A204.1 (cell line): ENCODE measurements at regions not wholly inside any gene's neighbourhood (a gene's known extent, or its start where the extent isn't known, plus 50 kb on each side); places are given as distances from the start of the nearest gene placed in this dataset.
A peak's percentile ranks its signal among the peaks of the same experiment; 100 is the strongest.

ENCODE experiments used
- FAIRE-seq: peaks from 2 replicates; lab custom pipeline; 2012; peaks lifted over from hg19 to GRCh38; lab: Jason Lieb, UNC

DNA sequence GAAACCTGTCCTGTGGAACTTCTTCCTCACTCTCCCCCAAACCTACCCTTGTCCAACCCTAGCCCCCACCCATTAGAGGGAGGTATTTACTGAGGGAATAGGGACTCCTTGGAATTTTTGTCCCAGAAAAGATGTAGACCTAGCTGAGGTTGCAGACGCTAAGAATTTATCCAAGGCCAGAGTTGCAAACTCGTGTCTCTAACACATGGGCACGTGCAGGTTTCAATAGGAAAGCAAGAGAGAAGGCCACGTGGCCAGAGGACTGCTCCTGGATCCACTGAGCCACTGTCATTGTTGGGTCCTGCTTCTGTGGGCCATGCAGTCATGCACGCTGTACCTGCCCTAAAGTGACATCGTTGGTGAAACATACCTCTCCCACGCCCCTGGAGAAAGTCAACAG, 243.4 kb upstream of the KCNG1 start:
- no peak for FAIRE-seq

DNA sequence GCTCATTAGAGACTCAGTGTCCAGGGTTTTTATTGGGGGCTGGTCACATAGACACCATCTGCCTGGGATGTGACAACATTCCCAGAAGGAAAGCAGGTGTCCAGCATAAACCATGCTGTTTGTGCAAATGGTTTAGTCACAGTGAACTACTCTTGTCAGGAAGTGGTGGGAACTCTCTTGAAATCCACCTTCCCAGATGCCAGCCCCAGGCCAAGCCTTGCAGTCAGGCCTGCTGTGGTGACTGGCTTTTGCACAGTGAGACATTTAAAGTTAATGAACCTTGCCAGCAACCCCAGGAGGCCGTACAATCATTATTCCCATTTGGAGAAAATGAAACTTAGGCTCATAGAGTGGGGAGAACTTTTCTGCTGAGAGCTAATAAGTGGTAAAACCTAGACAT, 242.5 kb upstream of the KCNG1 start:
- no peak for FAIRE-seq

DNA sequence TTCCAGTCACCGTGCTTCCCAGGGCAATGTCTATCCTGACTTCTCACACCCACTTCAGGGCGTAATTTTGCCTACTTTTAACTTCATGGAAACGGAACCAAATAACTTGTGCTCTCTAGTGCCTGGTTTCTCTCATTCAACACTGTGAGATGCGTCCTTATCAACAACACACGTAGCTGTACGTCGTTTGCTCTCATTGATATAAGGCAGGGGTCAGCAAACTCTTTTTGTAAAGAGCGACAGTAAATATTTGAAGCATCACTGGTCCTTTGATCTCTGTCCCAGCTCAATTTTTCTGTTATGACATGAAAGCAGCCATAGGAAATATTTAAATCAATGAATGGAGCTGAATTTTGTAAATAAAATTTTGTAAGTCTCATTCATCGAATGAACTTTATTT, 239.3 kb upstream of the KCNG1 start:
- no peak for FAIRE-seq

DNA sequence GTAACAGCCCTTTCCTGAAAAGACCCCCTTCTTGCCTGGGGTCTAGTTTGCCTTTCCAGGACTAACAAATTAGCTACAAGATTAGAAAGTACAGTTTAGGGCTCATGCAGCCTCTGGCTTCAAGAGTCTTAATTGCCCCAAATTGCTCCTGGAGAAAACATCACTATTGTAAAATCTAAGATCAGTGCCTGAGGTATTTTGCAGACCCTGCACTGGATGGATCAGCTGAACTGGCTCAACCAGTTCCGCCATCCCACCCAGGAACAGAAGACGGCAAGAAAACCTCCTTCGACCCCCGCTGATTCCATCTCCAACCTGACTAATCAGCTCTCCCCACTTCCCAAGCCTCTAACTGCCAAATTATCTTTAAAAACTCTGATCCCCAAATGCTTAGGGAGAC, 236.5 kb upstream of the KCNG1 start:
- FAIRE-seq, result no peak

DNA sequence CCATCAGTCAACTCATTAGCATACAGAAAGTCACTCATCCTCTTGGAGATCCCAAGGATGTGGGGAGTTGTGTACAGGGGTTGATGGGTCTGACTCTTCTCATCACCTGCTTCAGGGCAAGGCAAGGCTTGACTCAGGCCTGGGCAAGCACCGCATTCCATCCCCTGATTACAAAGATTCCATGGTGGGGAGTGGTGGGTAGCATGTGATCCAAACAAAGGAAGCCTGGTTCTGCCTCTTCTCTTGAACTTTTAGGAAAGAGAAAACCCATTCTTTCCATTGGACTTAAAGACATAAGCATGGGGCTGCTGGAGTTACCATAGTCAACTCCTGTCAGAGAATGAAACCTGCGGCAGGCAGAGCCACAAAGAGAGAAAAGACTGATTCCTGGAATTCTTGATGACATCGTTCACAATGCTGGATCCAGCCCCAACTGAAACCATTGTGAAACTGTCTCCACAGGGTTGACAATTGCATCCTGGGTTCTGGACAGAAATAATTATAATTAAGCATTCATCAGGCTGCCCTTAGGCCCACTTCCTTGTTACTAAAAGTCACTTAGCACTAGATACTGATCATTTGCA, 235.8 kb upstream of the KCNG1 start:
- no peak for FAIRE-seq

DNA sequence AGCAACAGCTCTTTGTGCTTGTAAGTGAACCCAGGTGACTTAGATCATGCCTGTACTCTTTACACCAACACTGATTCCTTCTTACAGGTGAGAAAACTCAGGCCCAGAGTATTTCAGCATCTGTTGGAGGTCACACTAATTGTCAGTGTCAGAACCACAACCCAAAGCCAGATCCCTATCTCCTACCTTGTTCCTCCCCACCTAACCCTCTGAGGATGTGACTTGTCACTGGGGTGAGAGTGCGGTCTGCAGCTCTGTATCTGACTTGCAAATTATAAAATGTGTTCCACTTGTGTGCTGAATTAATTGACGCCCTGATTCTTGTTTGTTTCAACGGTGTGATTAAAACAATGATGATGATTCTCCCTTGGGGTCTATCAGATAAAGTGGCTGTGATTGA, 232.5 kb upstream of the KCNG1 start:
- FAIRE-seq, result no peak

DNA sequence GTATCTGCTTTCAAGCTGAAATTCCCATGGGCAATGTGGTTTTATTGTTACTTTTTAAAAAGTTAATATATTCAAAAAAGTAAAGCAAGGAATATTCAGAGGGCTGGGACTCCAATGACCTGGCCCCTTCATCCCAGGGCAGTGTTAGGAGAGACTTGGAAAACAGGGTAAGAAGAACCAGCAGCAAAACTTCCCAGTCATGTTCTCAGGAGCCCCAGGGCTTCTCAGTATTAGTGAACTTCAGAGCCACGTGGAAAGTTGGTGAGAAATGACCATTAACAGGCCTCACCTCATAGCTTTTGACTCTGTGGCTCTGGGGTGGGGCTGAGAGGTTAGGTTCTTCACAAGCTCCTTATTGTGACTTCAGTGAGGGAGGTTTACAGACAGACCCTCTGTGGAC, 230.4 kb upstream of the KCNG1 start:
- no peak for FAIRE-seq

DNA sequence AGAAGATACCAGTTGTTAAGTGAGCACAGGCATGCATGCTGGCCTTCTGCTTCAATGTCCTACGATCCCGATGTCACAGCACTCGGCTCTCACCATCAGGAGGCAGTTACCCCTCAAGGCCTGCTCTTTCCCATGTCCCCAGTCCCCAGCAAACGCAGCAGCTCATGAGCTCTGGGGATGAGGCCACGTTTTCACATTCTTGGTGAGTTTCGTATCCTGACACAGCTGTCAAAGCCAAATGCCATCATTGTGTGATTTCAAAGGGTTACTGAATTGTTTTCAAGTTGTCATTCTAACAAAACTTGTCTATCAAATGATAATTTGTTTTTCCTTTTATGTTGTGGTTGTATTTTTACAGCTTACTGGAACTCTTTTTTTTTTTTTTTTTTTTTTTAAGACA, 226.9 kb upstream of the KCNG1 start:
- FAIRE-seq, result no peak

DNA sequence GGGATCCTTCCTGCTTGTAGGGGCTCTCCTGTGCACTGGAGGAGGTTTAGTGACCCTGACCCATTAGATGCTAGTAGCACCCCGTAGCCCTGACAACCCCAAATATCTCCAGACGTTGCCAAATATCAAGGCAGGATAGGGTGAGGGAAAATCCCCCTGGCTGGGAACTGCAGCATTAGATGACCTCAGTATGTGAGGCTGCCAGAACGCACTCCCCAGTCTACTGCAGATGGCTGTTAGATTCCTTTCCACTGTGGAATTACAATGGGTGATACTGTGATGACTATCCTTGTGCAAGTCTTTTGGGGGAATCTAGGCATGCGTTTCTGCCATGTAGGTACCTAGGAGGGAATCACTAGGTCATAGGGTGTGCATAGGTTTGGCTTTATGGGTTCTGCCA, 226.3 kb upstream of the KCNG1 start:
- no peak for FAIRE-seq

DNA sequence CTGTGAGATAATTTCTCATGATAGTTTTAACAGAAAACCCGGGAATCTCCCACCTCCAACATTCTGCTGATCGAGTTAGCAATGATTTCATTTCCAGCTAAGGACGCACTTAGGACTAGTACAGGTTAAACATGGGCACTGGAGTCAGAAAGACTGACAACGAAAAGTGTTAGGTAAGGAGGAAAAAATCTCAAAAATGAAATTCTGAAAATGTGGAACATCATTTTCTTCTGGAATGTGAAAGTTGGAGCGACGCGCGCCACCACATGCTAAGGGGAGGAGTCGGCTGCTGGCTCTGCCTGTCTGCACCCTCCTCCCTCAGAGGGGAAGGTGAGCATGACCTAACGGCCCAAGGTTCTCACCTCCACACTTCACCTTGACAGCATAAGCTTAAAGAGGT, 221.6 kb upstream of the KCNG1 start:
- no peak for FAIRE-seq

DNA sequence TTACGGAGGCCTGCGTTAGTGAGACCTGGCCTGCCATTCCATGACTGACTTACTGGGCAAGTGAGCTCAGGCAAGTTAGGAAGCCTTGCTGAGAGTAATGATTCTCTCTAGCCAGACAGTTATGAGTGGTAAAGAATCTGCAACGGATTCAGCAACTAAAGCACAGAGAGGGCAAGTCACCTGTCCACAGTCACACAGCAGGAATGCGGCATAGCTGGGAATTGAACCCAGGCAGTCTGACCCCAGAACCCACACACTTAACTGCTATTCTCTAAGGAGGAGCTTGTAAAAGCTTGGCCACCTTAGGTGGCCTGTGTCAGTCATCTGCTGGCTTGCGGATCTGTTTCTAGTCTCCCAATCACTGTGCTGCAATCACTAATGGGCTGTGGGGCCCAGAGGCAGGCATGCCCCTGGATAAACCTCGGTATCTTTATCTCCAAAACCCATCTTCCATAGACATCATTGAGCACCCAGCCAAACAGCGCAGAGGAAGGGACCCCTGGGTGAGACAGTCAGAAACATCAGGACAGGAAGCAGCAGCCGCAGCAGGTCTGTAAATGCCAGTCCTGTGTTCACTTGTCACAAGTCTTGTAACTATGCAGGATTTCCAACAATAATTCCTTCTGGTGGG, 215.9 kb upstream of the KCNG1 start:
- FAIRE-seq, result no peak

DNA sequence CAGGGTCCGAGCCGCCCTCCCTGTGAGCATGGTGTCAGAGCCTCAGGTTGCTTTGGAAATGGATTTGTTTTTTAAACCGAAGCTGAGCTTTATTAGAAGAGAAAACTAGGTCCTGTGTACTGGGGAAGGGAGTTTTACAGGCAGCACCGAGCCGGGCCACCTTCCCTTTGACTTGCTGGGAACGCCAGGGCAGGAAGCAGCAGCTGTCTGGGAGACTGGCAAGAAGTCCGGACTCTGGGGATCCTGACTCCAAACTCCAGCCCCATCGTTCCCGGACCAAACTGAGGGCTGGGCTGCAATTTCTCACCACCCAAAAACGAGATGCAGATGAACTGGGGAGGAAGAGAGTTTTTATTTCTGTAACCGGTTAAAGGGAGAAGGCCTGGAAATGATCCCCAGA, 214.9 kb upstream of the KCNG1 start:
- FAIRE-seq, result no peak

DNA sequence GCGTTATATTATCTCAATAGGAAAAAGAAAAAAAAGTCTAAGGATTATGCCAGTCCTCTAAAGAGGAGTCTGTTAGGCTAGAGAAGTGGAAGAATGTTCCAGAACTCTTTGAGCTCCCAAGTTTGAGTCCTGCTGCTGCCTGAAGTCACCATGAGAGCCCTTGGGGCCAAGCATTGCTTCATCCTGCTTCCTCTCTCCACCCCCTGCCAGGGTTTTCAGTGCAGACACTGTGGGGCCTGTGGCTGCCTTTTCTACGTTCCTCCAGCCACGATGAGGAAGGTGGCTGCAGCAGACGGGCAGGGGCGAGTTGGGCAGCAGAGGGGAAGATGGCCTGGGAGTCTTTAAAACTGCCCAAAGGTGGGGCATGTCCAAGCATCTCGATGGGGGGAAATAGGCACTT, 214.4 kb upstream of the KCNG1 start:
- no peak for FAIRE-seq

DNA sequence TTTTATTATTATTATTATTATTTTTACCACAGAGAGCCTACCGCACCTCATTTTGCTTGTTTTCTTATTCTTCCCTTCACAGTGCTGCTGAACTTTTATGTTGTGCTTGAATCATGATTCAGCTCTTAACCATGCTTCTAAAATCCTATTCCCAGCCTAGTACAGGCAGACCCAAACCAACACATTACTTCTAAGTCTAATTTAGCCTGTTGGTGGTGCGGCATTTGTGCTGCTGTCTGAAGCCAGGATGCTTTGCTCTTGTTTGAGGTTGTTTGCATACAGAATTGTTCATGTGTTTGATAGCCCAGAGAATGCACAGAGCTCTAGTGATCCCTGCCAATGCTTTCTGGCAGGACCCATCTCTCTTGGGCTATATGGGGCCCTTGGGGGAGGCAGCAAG, 213.5 kb upstream of the KCNG1 start:
- no peak for FAIRE-seq

DNA sequence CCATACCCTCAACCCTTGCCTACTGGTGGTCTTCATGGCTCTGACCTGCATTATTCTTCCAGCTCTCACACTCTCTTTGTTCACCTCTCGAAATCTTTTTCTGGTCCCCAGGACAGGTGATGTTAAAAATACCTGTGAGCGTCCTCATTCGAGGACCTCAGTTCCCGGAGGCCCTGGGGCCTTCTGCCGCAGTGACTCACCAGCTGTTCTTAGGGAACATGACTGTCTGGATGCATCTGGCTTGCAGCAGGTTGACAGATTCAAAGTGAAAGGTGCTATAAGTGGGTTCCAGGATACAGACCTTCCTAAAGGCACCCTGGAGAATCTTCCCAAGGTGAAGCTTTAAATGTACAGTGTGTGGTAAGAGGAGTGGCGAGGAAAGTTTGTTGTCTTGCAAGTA, 210.4 kb upstream of the KCNG1 start:
- no peak for FAIRE-seq

DNA sequence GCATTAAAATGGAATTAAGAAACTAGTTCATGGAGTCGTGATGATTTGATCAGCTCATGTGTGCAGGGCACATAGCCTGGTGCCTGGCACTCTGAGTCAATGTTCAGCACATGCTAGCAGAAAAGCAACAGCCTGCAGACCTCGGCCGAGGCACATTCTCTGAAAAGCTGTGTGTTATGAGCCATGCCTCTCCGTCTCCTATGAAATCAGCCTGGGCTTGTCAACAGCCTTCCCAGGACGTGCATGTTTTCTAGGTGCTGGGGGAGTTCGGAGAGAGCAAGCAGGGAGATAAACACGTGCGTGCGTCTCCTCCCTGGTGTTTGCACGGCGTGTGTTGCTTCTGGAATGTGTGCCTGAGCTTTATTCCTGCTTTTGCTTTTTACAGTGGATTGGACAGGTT, 207.8 kb upstream of the KCNG1 start:
- FAIRE-seq, result no peak

DNA sequence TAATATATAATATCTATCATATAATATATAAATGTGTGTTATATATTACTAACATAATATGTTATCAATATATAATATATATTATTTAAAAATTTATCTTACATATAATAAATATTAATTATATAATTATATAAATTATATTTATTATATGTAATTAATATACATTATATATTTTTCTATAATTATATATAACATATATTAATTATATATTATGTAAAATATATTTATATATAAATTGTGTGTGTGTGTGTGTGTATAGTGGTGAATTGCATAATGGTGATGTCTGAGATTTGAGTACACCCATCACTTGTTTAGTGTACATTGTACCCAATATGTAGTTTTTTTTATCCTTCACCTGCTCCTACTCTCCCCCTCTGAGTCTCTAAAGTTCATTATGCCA, 205.9 kb upstream of the KCNG1 start:
- FAIRE-seq, result peak; percentile 99

DNA sequence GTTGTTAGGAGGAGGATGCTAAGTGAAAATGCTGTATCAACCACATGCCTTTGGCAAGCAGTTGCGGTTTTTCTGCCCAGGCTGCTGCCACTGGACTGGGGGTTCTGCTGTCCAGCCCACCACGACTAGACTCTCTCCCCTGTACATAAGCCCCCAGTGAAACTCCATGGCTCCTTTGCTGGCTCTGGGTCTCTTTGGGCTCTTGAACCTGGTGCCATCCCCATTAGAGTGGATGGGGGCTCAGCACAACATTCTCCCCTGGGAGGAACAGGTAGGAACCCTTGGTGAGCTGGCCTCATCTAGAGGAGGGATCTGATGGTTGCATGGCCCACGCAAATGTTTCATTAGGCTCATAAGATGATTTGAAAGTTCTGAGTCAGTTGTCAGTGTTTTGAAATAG, 204.8 kb upstream of the KCNG1 start:
- FAIRE-seq, result no peak

DNA sequence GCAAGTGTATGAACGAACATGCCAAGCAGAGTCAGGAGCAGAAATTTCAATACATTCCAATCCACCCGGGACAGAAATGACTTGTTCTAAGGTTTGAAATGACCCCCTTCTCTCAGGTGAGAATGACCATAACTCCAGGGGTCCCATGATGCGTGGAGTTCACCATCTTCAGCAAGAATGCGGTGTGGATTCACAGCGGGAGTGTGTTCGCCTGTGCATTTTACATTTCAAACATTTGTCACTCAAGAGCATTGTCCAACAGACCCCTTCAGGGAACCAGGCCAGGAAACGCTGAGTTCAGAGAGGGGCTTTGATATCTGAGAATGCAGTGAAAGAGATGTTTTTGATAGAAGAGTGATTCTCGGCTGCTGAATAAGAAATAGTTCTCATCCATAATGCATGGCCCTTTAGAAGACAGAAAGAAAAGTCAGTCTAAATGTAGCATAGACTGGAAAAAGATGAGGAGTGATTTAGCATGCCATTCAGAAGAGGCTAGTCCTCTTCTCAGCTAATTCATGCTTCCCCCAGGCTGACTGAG, 200.3 kb upstream of the KCNG1 start:
- FAIRE-seq, result no peak

DNA sequence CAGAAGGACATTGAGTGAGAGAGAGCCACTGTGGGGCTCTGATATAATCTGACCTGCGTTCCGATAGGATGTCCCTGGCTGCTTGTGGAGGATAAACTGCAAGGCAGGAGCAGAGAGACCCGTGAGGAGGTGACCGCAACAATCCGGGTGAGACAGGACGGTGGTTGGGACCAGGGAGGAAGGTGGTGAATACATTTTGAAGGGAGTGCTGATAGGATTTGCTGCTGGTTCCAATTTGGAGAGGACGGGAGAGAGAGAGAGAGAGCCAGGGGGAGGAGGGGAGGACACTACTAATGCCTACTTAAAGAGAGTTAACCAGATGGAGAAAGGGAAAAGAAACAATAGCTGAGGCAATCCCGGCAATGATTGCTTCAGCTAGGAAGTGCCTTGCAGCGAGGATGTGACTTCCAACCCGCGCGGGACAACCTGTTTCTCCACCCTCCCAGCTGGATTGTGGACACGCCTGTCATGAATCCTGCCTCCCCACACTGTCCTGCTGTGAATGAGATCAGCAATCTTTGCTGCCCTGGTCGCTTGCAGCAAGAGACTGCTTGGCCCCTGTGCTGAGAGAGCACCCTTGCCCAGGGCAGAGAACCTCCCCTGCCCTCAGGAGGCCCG, 199.0 kb upstream of the KCNG1 start:
- no peak for FAIRE-seq

DNA sequence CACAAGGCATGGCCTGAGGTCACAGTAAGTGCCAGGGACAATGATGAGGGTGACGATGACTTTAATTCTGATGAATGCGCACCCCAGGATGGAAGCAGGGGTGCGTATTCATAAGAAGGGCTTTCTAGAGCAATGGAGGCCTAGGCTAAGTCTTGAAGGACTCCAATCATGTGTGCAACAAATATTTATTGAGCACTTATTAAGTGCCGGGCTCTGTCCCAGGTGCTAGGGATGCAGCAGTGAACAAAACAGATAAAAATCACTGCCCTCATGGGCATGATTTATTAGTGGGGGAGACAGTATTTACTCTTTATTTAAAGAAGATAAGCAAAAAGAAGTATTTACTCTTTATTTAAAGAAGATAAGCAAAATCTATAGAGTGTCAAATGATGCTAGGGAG, 198.2 kb upstream of the KCNG1 start:
- FAIRE-seq, result no peak

DNA sequence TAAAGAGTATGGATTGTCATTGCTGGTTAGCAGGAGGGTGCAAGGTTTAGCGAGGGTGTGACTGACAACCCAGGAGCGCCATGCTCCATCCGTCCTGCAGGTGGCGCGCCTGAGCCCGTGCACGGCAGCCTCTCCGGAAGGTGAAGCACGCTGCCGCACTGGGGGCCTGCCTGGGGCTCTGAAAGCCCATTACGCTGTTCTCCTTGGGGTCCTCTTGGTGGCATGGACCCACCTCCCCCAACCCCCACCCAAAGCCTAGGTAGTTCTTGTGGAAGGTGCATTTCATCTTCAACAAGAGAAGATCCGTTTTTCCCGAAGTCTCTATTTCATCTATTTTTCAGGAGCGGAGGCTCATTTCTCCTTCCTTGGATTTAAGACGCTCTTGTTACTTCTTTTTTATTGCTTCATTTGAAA, 197.4 kb upstream of the KCNG1 start:
- no peak for FAIRE-seq

DNA sequence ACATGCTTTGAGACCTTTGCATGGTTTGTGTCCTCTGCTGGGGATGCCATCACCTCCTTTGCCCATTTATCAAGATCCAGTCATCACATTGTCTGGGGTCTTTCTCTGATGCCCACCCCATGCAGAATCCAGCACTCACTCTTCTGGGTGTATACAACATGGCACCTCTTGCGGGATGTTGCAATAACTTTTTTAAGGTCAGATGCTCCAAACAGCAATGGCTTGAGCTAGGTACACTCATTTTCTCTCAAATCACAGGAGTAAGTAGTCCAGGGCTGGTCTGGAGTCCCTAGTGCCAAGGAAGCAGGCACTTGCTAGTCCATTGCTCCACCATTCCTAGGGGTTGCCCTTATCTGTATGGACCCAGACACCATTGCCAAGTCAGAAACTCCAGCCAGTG, 196.6 kb upstream of the KCNG1 start:
- FAIRE-seq, result no peak

DNA sequence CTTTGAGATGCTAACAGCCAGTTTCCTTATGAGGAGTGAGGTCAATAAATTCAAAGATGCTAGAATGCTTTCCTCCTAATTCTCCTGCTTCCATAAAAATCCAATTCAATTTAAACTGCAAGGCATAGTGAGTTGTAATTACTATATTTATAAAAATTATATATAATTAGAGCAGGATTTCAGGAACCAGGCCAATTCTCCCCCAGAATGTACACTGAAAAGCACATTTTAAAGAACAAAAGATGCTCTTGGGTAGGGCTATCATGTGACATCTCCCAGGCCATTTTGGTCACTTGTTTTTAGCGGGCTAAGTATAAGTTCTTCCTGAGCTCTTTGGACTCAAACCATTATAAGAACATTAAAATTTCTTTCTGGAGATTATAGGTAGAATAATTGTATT, 195.7 kb upstream of the KCNG1 start:
- no peak for FAIRE-seq
